ENCODE measurements at regions not wholly inside any gene's neighbourhood (a gene's known extent, or its start where the extent isn't known, plus 50 kb on each side); places are given as distances from the start of the nearest gene placed in this dataset.

GRCh38 chr12:103043531-103044486 lies 86.3 kb downstream of the ASCL1 start:
- H3K27me3 ChIP-seq, result no peaks in the 10 kb centered on the region
- TF ChIP-seq CTCF (IDR thresholded peaks at IDR 0.05) (no peak), POLR2A (IDR thresholded peaks at IDR 0.05) (no peak)
- H3K9me3 ChIP-seq, result no peaks in the 10 kb centered on the region
- no peaks in the 10 kb centered on the region for H3K36me3 ChIP-seq
- no peak overlapping the region for H3K27ac ChIP-seq
- no peaks in the 10 kb centered on the region for H3K4me1 ChIP-seq
- no peak overlapping the region for H3K4me3 ChIP-seq
- DNase-seq, result no peak

- no peaks in the 10 kb centered on the region for H3K9me3 ChIP-seq
- no peak for DNase-seq
- no peak overlapping the region for H3K27ac ChIP-seq
- no peaks in the 10 kb centered on the region for H3K36me3 ChIP-seq
- no peaks in the 10 kb centered on the region for H3K4me1 ChIP-seq
- no peak overlapping the region for H3K4me3 ChIP-seq
- TF ChIP-seq POLR2A (IDR thresholded peaks at IDR 0.05), result no peak
- no peaks in the 10 kb centered on the region for H3K27me3 ChIP-seq
Observed at GRCh38 chr12:103046154-103046553, 88.7 kb downstream of the ASCL1 start.

GRCh38 chr12:103050273-103050672 lies 92.8 kb downstream of the ASCL1 start:
- no peak overlapping the region for H3K27ac ChIP-seq
- DNase-seq, result no peak
- no peaks in the 10 kb centered on the region for H3K36me3 ChIP-seq
- H3K4me1 ChIP-seq, result no peaks in the 10 kb centered on the region
- H3K4me3 ChIP-seq, result no peak overlapping the region
- no peaks in the 10 kb centered on the region for H3K27me3 ChIP-seq
- H3K9me3 ChIP-seq, result no peaks in the 10 kb centered on the region
- TF ChIP-seq POLR2A (IDR thresholded peaks at IDR 0.05), result no peak
- no peak for TF ChIP-seq CTCF (IDR thresholded peaks at IDR 0.05)

- Histone ChIP-seq H3K27ac (no peak overlapping the region), H3K9me3 (no peaks in the 10 kb centered on the region), H3K4me1 (no peaks in the 10 kb centered on the region), H3K27me3 (no peaks in the 10 kb centered on the region), H3K4me3 (no peak overlapping the region), H3K36me3 (no peaks in the 10 kb centered on the region)
- TF ChIP-seq POLR2A (IDR thresholded peaks at IDR 0.05) (no peak), CTCF (IDR thresholded peaks at IDR 0.05) (no peak)
- no peak for DNase-seq
Observed at GRCh38 chr12:103053089-103053488, 95.6 kb downstream of the ASCL1 start.

GRCh38 chr12:103073630-103074029 lies 116.2 kb downstream of the ASCL1 start:
- H3K27me3 ChIP-seq, result no peaks in the 10 kb centered on the region
- no peaks in the 10 kb centered on the region for H3K4me1 ChIP-seq
- no peak overlapping the region for H3K4me3 ChIP-seq
- no peak overlapping the region for H3K27ac ChIP-seq
- H3K36me3 ChIP-seq, result no peaks in the 10 kb centered on the region
- H3K9me3 ChIP-seq, result no peaks in the 10 kb centered on the region
- TF ChIP-seq POLR2A (IDR thresholded peaks at IDR 0.05), result no peak
- no peak for TF ChIP-seq CTCF (IDR thresholded peaks at IDR 0.05)
- no peak for DNase-seq

GRCh38 chr12:103075848-103076247 lies 118.4 kb downstream of the ASCL1 start:
- H3K36me3 ChIP-seq, result no peaks in the 10 kb centered on the region
- no peaks in the 10 kb centered on the region for H3K9me3 ChIP-seq
- DNase-seq, result no peak
- no peak overlapping the region for H3K27ac ChIP-seq
- H3K4me1 ChIP-seq, result no peaks in the 10 kb centered on the region
- TF ChIP-seq CTCF (IDR thresholded peaks at IDR 0.05) (no peak), POLR2A (IDR thresholded peaks at IDR 0.05) (no peak)
- no peaks in the 10 kb centered on the region for H3K27me3 ChIP-seq
- H3K4me3 ChIP-seq, result no peak overlapping the region

Data from Peyer's patch (tissue), 4 donors.